Epithelial cell of esophagus (primary cell): ENCODE measurements at regions not wholly inside any gene's neighbourhood (a gene's known extent, or its start where the extent isn't known, plus 50 kb on each side); places are given as distances from the start of the nearest gene placed in this dataset.
"Not testable (repeated sequence)": the region's sequence is repeated elsewhere in the genome, so short reads cannot be mapped to it uniquely, and the experiment has no call there.

Experiments used
- DNase-seq: peaks from one replicate; pipeline ENCODE4 v3.0.0; 2010; ENCODE audit warnings: low read depth
- H3K4me3 ChIP-seq: 2 replicates; pipeline ENCODE4 v1.5.1; 2011; ENCODE audit warnings: mild to moderate bottlenecking, low read length, control low read depth
- CTCF ChIP-seq: IDR thresholded peaks from 2 replicates; pipeline ENCODE4 v1.5.1; 2011; ENCODE audit warnings: low read depth, mild to moderate bottlenecking, low read length, control low read depth, inconsistent platforms; ENCODE audit not compliant: insufficient read depth; ENCODE audit errors: missing control alignments

DNA sequence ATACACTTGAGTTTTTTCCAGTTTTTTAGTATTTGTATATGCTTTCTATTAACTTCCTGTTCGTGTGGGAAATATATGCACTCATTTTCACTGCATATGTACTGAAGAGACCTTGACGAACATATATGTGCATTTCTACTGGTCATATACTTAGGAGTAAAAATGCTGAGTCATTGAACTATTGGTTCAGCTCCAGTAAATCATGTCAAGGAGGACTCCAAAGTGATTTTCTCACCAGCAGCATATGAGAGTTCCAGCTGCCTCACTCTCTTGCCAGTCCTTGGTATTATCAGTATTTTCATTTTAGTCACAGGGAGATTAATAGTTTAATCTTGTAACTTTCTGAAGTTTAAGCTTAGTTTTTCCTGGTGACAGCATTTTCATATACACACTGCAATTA is 2750.2 kb downstream of the ARAP2 start:
- peak; percentile 8 for DNase-seq
- no peak overlapping the region for H3K4me3 ChIP-seq
- no peak for TF ChIP-seq CTCF

GRCh38 chr4:33501587-33501986 is 2742.7 kb downstream of the ARAP2 start:
- not testable (repeated sequence) for H3K4me3 ChIP-seq, DNase-seq

DNA sequence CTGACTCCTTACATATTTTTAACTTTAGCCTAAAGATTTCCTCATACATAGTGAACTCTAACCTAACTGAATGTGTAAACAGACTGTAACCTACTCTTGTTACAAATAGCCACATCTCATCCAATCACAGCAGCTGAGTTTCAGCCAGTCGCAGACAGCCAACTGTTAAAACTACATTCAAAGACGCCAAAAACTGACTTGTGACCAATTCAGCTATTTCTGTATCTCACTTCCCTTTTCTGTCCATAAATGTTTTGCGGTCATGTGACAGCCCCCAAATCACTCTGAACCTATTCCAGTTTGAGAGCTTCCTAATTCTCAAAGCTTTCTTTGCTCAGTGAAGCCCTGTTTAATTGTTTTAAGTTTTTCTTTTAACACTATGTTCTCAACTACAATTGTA is 2731.9 kb downstream of the ARAP2 start:
- TF ChIP-seq CTCF = no peak
- no peak overlapping the region for H3K4me3 ChIP-seq
- no peak for DNase-seq

- DNase-seq = no peak
- no peak overlapping the region for H3K4me3 ChIP-seq
- no peak for TF ChIP-seq CTCF
These were observed 2725.5 kb downstream of the ARAP2 start for GRCh38 chr4:33518856-33519255.

DNA sequence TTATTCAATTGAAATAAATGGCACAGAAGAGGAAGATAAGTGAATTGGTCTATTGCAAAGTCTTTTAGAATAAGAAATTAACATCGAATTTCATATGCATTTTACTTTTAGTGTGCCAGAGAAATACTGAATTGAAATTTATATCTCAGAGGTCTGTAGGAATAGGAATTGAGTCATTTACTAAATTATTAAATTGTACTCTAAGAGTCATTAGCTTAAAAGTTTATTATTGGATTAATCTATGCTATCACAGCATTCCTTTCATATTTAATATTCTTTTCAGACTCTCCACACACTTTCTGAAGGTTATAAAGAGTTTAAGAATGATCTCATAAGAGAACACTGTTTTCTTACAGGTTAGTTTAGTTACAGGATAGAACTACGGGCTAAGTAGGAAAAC is 2711.5 kb downstream of the ARAP2 start:
- no peak for TF ChIP-seq CTCF
- no peak overlapping the region for H3K4me3 ChIP-seq
- DNase-seq = no peak

- no peak for DNase-seq
- TF ChIP-seq CTCF = no peak
- H3K4me3 ChIP-seq = no peak overlapping the region
These were observed 2707.4 kb downstream of the ARAP2 start for GRCh38 chr4:33536898-33537297.

- DNase-seq = no peak
- no peak for TF ChIP-seq CTCF
- no peak overlapping the region for H3K4me3 ChIP-seq
These were observed 2706.8 kb downstream of the ARAP2 start for GRCh38 chr4:33537527-33537926.
